DOHH2 (cell line): ENCODE measurements at regions not wholly inside any gene's neighbourhood (a gene's known extent, or its start where the extent isn't known, plus 50 kb on each side); places are given as distances from the start of the nearest gene placed in this dataset.
"Not testable (repeated sequence)": the region's sequence is repeated elsewhere in the genome, so short reads cannot be mapped to it uniquely, and the experiment has no call there.

Experiments
- H3F3A ChIP-seq: fragments of 200-600 bp; sonication (generic), shearing (Covaris generic); 2 replicates; pipeline ENCODE4 v1.6.0; 2016; ENCODE audit warnings: antibody characterized with exemption, mild to moderate bottlenecking; ENCODE audit not compliant: control insufficient read depth, insufficient read depth
- H3K27ac ChIP-seq: fragments of 200-600 bp; sonication (generic); 2 replicates; pipeline ENCODE4 v1.5.1; 2014; ENCODE audit warnings: low read depth, mild to moderate bottlenecking, low read length, moderate library complexity
- H3K27me3 ChIP-seq: fragments of 200-600 bp; sonication (generic); 2 replicates; pipeline ENCODE4 v1.6.1; 2014; ENCODE audit warnings: mild to moderate bottlenecking, low read length, mixed read lengths; ENCODE audit not compliant: control insufficient read depth
- H3K36me3 ChIP-seq: fragments of 200-600 bp; sonication (generic); 2 replicates; pipeline ENCODE4 v1.6.1; 2014; ENCODE audit warnings: mild to moderate bottlenecking, low read length, moderate library complexity, mixed read lengths; ENCODE audit not compliant: control insufficient read depth
- H3K4me1 ChIP-seq: fragments of 200-600 bp; sonication (generic); 2 replicates; pipeline ENCODE4 v1.6.1; 2014; ENCODE audit warnings: mild to moderate bottlenecking, low read length, mixed read lengths; ENCODE audit not compliant: control insufficient read depth
- H3K4me2 ChIP-seq: fragments of 200-600 bp; sonication (generic); 2 replicates; pipeline ENCODE4 v1.6.0; 2014; ENCODE audit warnings: mild to moderate bottlenecking, low read length, moderate library complexity
- H3K4me3 ChIP-seq: fragments of 200-600 bp; sonication (generic); 2 replicates; pipeline ENCODE4 v1.5.1; 2014; ENCODE audit warnings: mild to moderate bottlenecking, low read length, mixed read lengths
- H3K79me2 ChIP-seq: fragments of 200-600 bp; sonication (generic); 2 replicates; pipeline ENCODE4 v1.6.1; 2014; ENCODE audit warnings: mild to moderate bottlenecking, low read length, mixed read lengths; ENCODE audit not compliant: control insufficient read depth
- H3K9me2 ChIP-seq: fragments of 200-600 bp; sonication (generic); replicated peaks from 2 replicates; pipeline ENCODE4 v1.6.1; 2014; ENCODE audit warnings: mild to moderate bottlenecking, low read length, mixed read lengths; ENCODE audit not compliant: control insufficient read depth
- H3K9me3 ChIP-seq: fragments of 200-600 bp; sonication (generic); 2 replicates; pipeline ENCODE4 v1.6.1; 2014; ENCODE audit warnings: antibody characterized with exemption, low read length, mixed read lengths; ENCODE audit not compliant: control insufficient read depth, insufficient read depth
- H4K20me1 ChIP-seq: fragments of 200-600 bp; sonication (generic); 2 replicates; pipeline ENCODE4 v1.6.0; 2014; ENCODE audit warnings: low read depth, mild to moderate bottlenecking, antibody characterized with exemption, low read length, moderate library complexity; ENCODE audit not compliant: control insufficient read depth, insufficient read depth
- EZH2phosphoT487 ChIP-seq: fragments of 200-600 bp; sonication (generic); IDR thresholded peaks from 2 replicates; pipeline ENCODE4 v1.6.1; 2017; ENCODE audit warnings: borderline replicate concordance, mild to moderate bottlenecking, antibody characterized with exemption, low read length, moderate library complexity, mixed read lengths
- TF ChIP-seq, protein P1 (sequence below): fragments of 200-600 bp; sonication (generic); IDR thresholded peaks from one replicate; pipeline ENCODE4 v1.5.1; 2014; ENCODE audit warnings: antibody characterized with exemption, mild to moderate bottlenecking, low read depth, low read length; ENCODE audit not compliant: poor library complexity, severe bottlenecking

DNA sequence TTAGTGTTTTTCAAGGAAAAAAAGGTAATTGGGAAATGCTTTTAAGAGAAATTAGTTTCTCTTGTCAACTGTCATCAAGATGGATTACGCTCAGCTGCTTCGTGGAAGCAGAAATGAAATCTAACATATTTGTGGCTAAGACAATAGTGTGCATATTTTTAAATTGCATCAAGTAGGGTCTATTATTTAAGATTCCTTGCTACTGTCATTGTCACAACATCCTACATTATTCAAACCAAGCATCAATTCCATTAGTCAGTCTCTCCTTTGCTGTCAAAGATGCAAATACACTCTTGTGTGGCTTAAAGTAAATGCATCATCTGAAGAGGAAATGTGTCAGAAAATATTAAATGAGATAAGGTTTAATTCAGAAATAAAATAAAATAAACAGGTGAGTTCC is 1277.6 kb upstream of the SEL1L start:
- no peaks in the 10 kb centered on the region for H4K20me1 ChIP-seq
- no peak overlapping the region for H3K27ac ChIP-seq
- no peak overlapping the region for H3K4me2 ChIP-seq

GRCh38 chr14:82814339-82814738 is 1280.7 kb upstream of the SEL1L start:
- not testable (repeated sequence) for H3K79me2 ChIP-seq, H3K4me2 ChIP-seq, H3K36me3 ChIP-seq, H3K9me3 ChIP-seq, H4K20me1 ChIP-seq, H3K27ac ChIP-seq, H3K9me2 ChIP-seq, H3K4me1 ChIP-seq, H3K4me3 ChIP-seq, H3K27me3 ChIP-seq, H3F3A ChIP-seq

More for the DNA sequence above, 1277.6 kb upstream of the SEL1L start:
- Histone ChIP-seq H3K4me3 (no peak overlapping the region), H3K79me2 (no peaks in the 10 kb centered on the region), H3K9me2 (no peaks in the 10 kb centered on the region; the same call in 1 of the 2 replicates), H3K9me3 (no peaks in the 10 kb centered on the region), H3F3A (no peaks in the 10 kb centered on the region), H3K36me3 (no peaks in the 10 kb centered on the region), H3K4me1 (no peaks in the 10 kb centered on the region), H3K27me3 (no peaks in the 10 kb centered on the region)
- TF ChIP-seq EZH2phosphoT487: no peak
- TF ChIP-seq, protein P1, sequence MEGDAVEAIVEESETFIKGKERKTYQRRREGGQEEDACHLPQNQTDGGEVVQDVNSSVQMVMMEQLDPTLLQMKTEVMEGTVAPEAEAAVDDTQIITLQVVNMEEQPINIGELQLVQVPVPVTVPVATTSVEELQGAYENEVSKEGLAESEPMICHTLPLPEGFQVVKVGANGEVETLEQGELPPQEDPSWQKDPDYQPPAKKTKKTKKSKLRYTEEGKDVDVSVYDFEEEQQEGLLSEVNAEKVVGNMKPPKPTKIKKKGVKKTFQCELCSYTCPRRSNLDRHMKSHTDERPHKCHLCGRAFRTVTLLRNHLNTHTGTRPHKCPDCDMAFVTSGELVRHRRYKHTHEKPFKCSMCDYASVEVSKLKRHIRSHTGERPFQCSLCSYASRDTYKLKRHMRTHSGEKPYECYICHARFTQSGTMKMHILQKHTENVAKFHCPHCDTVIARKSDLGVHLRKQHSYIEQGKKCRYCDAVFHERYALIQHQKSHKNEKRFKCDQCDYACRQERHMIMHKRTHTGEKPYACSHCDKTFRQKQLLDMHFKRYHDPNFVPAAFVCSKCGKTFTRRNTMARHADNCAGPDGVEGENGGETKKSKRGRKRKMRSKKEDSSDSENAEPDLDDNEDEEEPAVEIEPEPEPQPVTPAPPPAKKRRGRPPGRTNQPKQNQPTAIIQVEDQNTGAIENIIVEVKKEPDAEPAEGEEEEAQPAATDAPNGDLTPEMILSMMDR: no peak

- TF ChIP-seq, protein P1: no peak
- TF ChIP-seq EZH2phosphoT487: no peak
- H3K4me3 ChIP-seq: no peak overlapping the region
Observed at GRCh38 chr14:82830596-82830995, 1296.9 kb upstream of the SEL1L start.

DNA sequence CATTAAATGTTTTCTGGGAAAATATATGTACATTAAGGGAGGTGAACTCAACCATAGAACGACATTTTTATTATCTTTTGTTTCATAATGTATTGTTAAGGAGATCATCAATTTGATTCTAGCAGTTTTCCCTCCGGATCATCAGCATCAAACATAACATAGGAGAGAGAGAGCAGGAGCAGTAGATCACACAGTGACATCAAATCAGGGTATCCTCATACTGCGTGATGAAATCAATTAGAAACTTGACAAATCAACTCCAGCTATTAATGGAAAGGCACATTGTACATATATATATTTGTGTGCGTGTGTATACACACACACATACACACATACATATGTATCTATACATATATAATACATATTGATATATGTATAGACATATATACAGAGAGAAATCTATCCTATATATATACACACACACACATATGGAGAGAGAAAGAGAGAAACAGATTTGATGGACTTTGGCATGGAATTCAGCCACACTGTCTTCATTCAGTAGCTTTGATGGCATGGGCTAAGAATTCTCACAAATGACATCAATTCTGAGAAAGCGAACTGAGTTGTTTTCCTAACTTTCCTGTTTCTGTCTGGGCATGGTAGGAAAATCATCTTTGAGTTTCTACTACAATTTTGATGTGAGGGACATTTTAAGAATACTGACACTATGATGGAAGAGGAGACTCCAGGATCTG is 1302.8 kb upstream of the SEL1L start:
- Histone ChIP-seq H3K9me2 (no peaks in the 10 kb centered on the region), H3K27me3 (no peaks in the 10 kb centered on the region), H3F3A (no peaks in the 10 kb centered on the region), H3K27ac (no peak overlapping the region), H3K79me2 (no peaks in the 10 kb centered on the region), H3K9me3 (no peaks in the 10 kb centered on the region; the same call in 1 of the 2 replicates), H3K4me1 (no peaks in the 10 kb centered on the region), H3K36me3 (no peaks in the 10 kb centered on the region), H4K20me1 (no peaks in the 10 kb centered on the region), H3K4me2 (no peak overlapping the region), H3K4me3 (no peak overlapping the region)
- TF ChIP-seq, protein P1: no peak
- no peak for TF ChIP-seq EZH2phosphoT487

More at GRCh38 chr14:82830596-82830995, 1296.9 kb upstream of the SEL1L start:
- H3K27me3 ChIP-seq: no peaks in the 10 kb centered on the region
- no peaks in the 10 kb centered on the region for H4K20me1 ChIP-seq
- H3K79me2 ChIP-seq: no peaks in the 10 kb centered on the region
- H3K9me3 ChIP-seq: no peaks in the 10 kb centered on the region
- no peaks in the 10 kb centered on the region for H3K9me2 ChIP-seq
- H3K4me1 ChIP-seq: no peaks in the 10 kb centered on the region
- H3F3A ChIP-seq: no peaks in the 10 kb centered on the region
- H3K4me2 ChIP-seq: no peak overlapping the region
- H3K27ac ChIP-seq: no peak overlapping the region
- H3K36me3 ChIP-seq: no peaks in the 10 kb centered on the region
